Suprapubic skin (tissue), 4 donors: ENCODE measurements at regions not wholly inside any gene's neighbourhood (a gene's known extent, or its start where the extent isn't known, plus 50 kb on each side); places are given as distances from the start of the nearest gene placed in this dataset.

ENCODE experiments used
- DNase-seq, 2 donors: peaks; one replicate each; pipeline ENCODE4 v3.0.0-alpha.2; 2019; ENCODE audit warnings: low spot score in 2 of 2
- H3K27ac ChIP-seq: fragments of 200-600 bp; sonication (generic); one replicate; pipeline ENCODE4 v1.5.1; 2019
- H3K27me3 ChIP-seq: fragments of 200-600 bp; sonication (generic); one replicate; pipeline ENCODE4 v1.5.1; 2019
- H3K36me3 ChIP-seq: fragments of 200-600 bp; sonication (generic); one replicate; pipeline ENCODE4 v1.5.1; 2019
- H3K4me1 ChIP-seq: fragments of 200-600 bp; sonication (generic); one replicate; pipeline ENCODE4 v1.5.1; 2019
- H3K4me3 ChIP-seq: fragments of 200-600 bp; sonication (generic); one replicate; pipeline ENCODE4 v1.5.1; 2019; ENCODE audit warnings: mild to moderate bottlenecking
- H3K9me3 ChIP-seq: fragments of 200-600 bp; sonication (generic); one replicate; pipeline ENCODE4 v1.5.1; 2019
- CTCF ChIP-seq, 2 donors: fragments of 200-600 bp in 1 of 2; fragments of 450-650 bp in 1 of 2; sonication (generic) in 1 of 2; IDR thresholded peaks; one replicate each; pipeline ENCODE4 v1.5.1; 2016 to 2019; ENCODE audit warnings: antibody characterized with exemption in 2 of 2, mild to moderate bottlenecking in 1 of 2, moderate library complexity in 1 of 2
- EP300 ChIP-seq: sonication (generic); formaldehyde crosslinking; IDR thresholded peaks from one replicate; pipeline ENCODE4 v1.6.1; 2017; ENCODE audit warnings: antibody characterized with exemption
- POLR2A ChIP-seq, 2 donors: fragments of 450-650 bp; IDR thresholded peaks; one replicate each; pipeline ENCODE4 v1.6.1; 2017; ENCODE audit warnings: antibody characterized with exemption in 2 of 2, mild to moderate bottlenecking in 2 of 2, moderate library complexity in 2 of 2
- POLR2AphosphoS5 ChIP-seq, 3 donors: sonication (generic); formaldehyde crosslinking; IDR thresholded peaks; one replicate each; pipeline ENCODE4 v1.6.1; 2017; ENCODE audit warnings: antibody characterized with exemption in 3 of 3
- WGBS: methylation state at CpG from one replicate; pipeline ENCODE4 v1.1.5; 2018; 5-methylcytosine and 5-hydroxymethylcytosine counted together

DNA sequence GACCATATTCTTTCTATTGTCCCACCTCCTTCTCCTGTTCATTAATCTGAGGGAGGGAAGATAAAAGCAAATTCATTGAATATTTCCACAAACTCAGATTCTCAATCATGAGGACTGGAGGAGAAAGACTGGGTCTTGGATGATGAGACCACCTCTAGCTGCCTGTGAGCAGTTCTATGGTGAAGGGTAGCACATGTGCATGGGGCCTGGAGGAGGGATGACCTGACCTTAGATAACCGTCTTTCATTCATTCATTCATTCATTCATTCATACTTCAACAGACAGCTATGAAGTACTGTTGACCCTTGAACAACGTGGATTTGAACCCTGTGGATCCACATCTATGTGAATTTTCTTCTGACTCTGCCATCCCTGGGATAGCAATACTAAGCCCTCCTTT lies 68.4 kb downstream of the MED10 start:
- H3K4me1 ChIP-seq, result no peaks in the 10 kb centered on the region
- 68% methylated on average over 2 of the region's 2 CpGs for WGBS
- TF ChIP-seq POLR2AphosphoS5 (IDR thresholded peaks at IDR 0.05) (no peak), CTCF (IDR thresholded peaks at IDR 0.05) (no peak), POLR2A (IDR thresholded peaks at IDR 0.05) (no peak), EP300 (no peak)
- DNase-seq, result no peak
- H3K27ac ChIP-seq, result no peak overlapping the region
- no peaks in the 10 kb centered on the region for H3K9me3 ChIP-seq
- H3K27me3 ChIP-seq, result no peaks in the 10 kb centered on the region
- no peaks in the 10 kb centered on the region for H3K36me3 ChIP-seq
- no peak overlapping the region for H3K4me3 ChIP-seq

- Histone ChIP-seq H3K27me3 (no peaks in the 10 kb centered on the region), H3K36me3 (no peaks in the 10 kb centered on the region), H3K9me3 (no peaks in the 10 kb centered on the region), H3K27ac (no peak overlapping the region), H3K4me1 (no peaks in the 10 kb centered on the region), H3K4me3 (no peak overlapping the region)
- no peak for DNase-seq
- no peak for TF ChIP-seq POLR2AphosphoS5 (IDR thresholded peaks at IDR 0.05)
- TF ChIP-seq POLR2A (IDR thresholded peaks at IDR 0.05), result no peak
- TF ChIP-seq EP300, result no peak
- TF ChIP-seq CTCF (IDR thresholded peaks at IDR 0.05), result no peak
- 87% methylated on average over 5 of the region's 5 CpGs for WGBS
Observed at GRCh38 chr5:6308683-6309082, 69.7 kb downstream of the MED10 start.

DNA sequence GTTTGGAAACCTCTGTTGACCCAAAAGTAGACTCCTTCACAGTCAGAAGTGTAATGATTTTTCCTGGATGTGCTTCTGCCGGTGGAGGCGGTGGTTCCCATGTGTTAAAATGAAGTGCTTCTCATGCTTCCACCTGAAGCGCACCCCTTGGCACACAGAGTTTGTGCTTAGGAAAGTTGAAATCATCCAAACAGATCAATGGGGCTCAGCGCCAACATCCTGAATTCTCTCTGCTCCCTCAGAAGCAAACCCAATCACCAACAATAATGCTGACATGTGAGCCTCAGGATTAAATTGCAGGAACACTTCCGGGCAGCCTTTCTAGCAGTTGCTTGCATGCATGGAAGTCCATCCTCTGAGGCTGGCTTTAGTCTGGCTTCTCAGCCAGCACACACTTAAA lies 71.0 kb downstream of the MED10 start:
- H3K27me3 ChIP-seq, result no peaks in the 10 kb centered on the region
- no peaks in the 10 kb centered on the region for H3K9me3 ChIP-seq
- H3K36me3 ChIP-seq, result no peaks in the 10 kb centered on the region
- DNase-seq, result no peak
- TF ChIP-seq POLR2AphosphoS5 (IDR thresholded peaks at IDR 0.05) (no peak), POLR2A (IDR thresholded peaks at IDR 0.05) (no peak), CTCF (IDR thresholded peaks at IDR 0.05) (no peak), EP300 (no peak)
- H3K4me3 ChIP-seq, result no peak overlapping the region
- H3K27ac ChIP-seq, result no peak overlapping the region
- WGBS, result 53% methylated on average over 5 of the region's 5 CpGs
- H3K4me1 ChIP-seq, result no peaks in the 10 kb centered on the region

GRCh38 chr5:6305853-6306252 lies 72.5 kb downstream of the MED10 start:
- 48% methylated on average over 6 of the region's 6 CpGs for WGBS

DNA sequence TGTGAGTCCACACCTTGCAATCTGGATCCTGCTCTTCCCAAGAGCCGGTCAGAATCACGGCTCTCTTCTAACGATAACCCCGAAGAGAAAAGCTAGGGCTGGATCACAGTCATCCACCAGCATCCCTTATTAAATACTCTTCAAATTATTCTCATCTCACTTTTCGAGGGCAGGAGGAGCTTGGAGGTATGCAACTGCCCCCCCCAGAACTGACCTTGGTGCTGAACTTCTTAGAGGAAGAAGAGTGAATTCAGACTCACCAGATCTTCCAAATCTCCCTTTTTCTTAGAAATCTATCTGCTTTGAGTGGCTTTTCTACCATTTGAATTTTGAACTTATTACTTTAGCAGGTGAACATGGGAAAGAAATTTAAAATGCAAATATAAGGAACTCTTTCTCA lies 75.7 kb downstream of the MED10 start:
- TF ChIP-seq CTCF (IDR thresholded peaks at IDR 0.05) (no peak), POLR2A (IDR thresholded peaks at IDR 0.05) (no peak), EP300 (no peak), POLR2AphosphoS5 (IDR thresholded peaks at IDR 0.05) (no peak)
- Histone ChIP-seq H3K27ac (no peak overlapping the region), H3K9me3 (no peaks in the 10 kb centered on the region), H3K27me3 (no peaks in the 10 kb centered on the region), H3K4me3 (no peak overlapping the region), H3K36me3 (no peaks in the 10 kb centered on the region), H3K4me1 (no peaks in the 10 kb centered on the region)
- 64% methylated on average over 5 of the region's 5 CpGs for WGBS
- DNase-seq, result no peak

More at GRCh38 chr5:6305853-6306252, 72.5 kb downstream of the MED10 start:
- no peak for DNase-seq
- Histone ChIP-seq H3K36me3 (no peaks in the 10 kb centered on the region), H3K27me3 (no peaks in the 10 kb centered on the region), H3K4me3 (no peak overlapping the region), H3K9me3 (no peaks in the 10 kb centered on the region), H3K27ac (no peak overlapping the region), H3K4me1 (no peaks in the 10 kb centered on the region)
- no peak for TF ChIP-seq CTCF (IDR thresholded peaks at IDR 0.05)
- TF ChIP-seq POLR2AphosphoS5 (IDR thresholded peaks at IDR 0.05), result no peak
